IMR-90 (cell line): ENCODE measurements at regions not wholly inside any gene's neighbourhood (a gene's known extent, or its start where the extent isn't known, plus 50 kb on each side); places are given as distances from the start of the nearest gene placed in this dataset.

Experiments used
- ATAC-seq: fragments of 200-7000 bp; cut with Tn5 transposase; 2 replicates; pipeline ENCODE4 v1.9.1; 2020; ENCODE audit warnings: low read depth, mild to moderate bottlenecking, moderate library complexity
- BruUV-seq: library from RNA; stranded (reverse); fragments of 400-500 nt; replicated peaks from 2 replicates; lab custom pipeline; 2021; lab: Mats Ljungman, UMichigan
- CTCF ChIA-PET: fragments of 300-600 bp; formaldehyde crosslinking; extraction: SDS; loops from one replicate; lab custom pipeline; 2021; ENCODE audit warnings: antibody characterized with exemption; lab: Yijun Ruan, JAX
- POLR2A ChIA-PET: fragments of 300-600 bp; sonication (Branson Sonifier 250); formaldehyde crosslinking; loops from one replicate; lab custom pipeline; 2022; ENCODE audit warnings: antibody characterized with exemption; ENCODE audit not compliant: unreplicated experiment; lab: Charles Lee
- DNase-seq: peaks from one replicate; pipeline ENCODE4 v3.0.0; 2013
- H2AFZ ChIP-seq: replicated peaks from 2 replicates; pipeline ENCODE3; 2013; ENCODE audit warnings: low read length, mild to moderate bottlenecking; ENCODE audit not compliant: poor library complexity
- H2AK5ac ChIP-seq: 2 replicates; pipeline ENCODE4 v1.6.1; 2013; ENCODE audit warnings: low read depth, low read length, inconsistent platforms
- H2AK9ac ChIP-seq: replicated peaks from 2 replicates; pipeline ENCODE3; 2013; ENCODE audit warnings: mild to moderate bottlenecking, low read depth, low read length, moderate library complexity; ENCODE audit not compliant: poor library complexity
- H2BK120ac ChIP-seq: 2 replicates; pipeline ENCODE4 v1.6.1; 2013; ENCODE audit warnings: low read depth, low read length, inconsistent platforms
- H2BK15ac ChIP-seq: 3 replicates; pipeline ENCODE4 v1.6.1; 2013; ENCODE audit warnings: low read depth, low read length, inconsistent platforms
- H2BK20ac ChIP-seq: 2 replicates; pipeline ENCODE4 v1.6.1; 2013; ENCODE audit warnings: low read depth, mild to moderate bottlenecking, inconsistent platforms, low read length, moderate library complexity
- H2BK5ac ChIP-seq: 2 replicates; pipeline ENCODE4 v1.6.1; 2013; ENCODE audit warnings: mild to moderate bottlenecking, low read depth, low read length, inconsistent platforms; ENCODE audit not compliant: poor library complexity, severe bottlenecking
- H3K14ac ChIP-seq: replicated peaks from 2 replicates; pipeline ENCODE4 v1.6.1; 2013; ENCODE audit warnings: low read depth, low read length, inconsistent platforms
- H3K18ac ChIP-seq: 2 replicates; pipeline ENCODE4 v1.6.1; 2013; ENCODE audit warnings: low read depth, low read length, control low read depth
- H3K23ac ChIP-seq: 2 replicates; pipeline ENCODE4 v1.6.1; 2013; ENCODE audit warnings: low read depth, low read length, inconsistent platforms
- H3K27ac ChIP-seq: 2 replicates; pipeline ENCODE4 v1.5.1; 2013; ENCODE audit warnings: mild to moderate bottlenecking, control low read depth, low read length; ENCODE audit not compliant: insufficient read depth
- H3K27me3 ChIP-seq: 2 replicates; pipeline ENCODE4 v1.6.1; 2013; ENCODE audit warnings: low read length; ENCODE audit not compliant: control insufficient read depth, insufficient read depth
- H3K36me3 ChIP-seq: 2 replicates; pipeline ENCODE4 v1.6.1; 2013; ENCODE audit warnings: low read length, mixed read lengths; ENCODE audit not compliant: control insufficient read depth, insufficient read depth
- H3K4ac ChIP-seq: 2 replicates; pipeline ENCODE4 v1.6.1; 2013; ENCODE audit warnings: low read depth, low read length, inconsistent platforms
- H3K4me1 ChIP-seq: 2 replicates; pipeline ENCODE4 v1.6.1; 2013; ENCODE audit warnings: low read length, mixed read lengths; ENCODE audit not compliant: control insufficient read depth, insufficient read depth
- H3K4me2 ChIP-seq: 2 replicates; pipeline ENCODE4 v1.6.1; 2013; ENCODE audit warnings: low read depth, mild to moderate bottlenecking, control low read depth, low read length, moderate library complexity
- H3K4me3 ChIP-seq: 2 replicates; pipeline ENCODE4 v1.5.1; 2013; ENCODE audit warnings: low read depth, mild to moderate bottlenecking, control low read depth, low read length, moderate library complexity; ENCODE audit not compliant: insufficient read depth
- H3K56ac ChIP-seq: 2 replicates; pipeline ENCODE4 v1.6.1; 2013; ENCODE audit warnings: low read length, inconsistent platforms; ENCODE audit not compliant: insufficient read depth; ENCODE audit errors: extremely low read depth
- H3K79me1 ChIP-seq, 2 experiments: 2 replicates each; pipeline ENCODE4 v1.6.1; 2013; ENCODE audit warnings: low read length in 2 of 2, inconsistent platforms in 1 of 2, low read depth in 1 of 2
- H3K9ac ChIP-seq: 2 replicates; pipeline ENCODE4 v1.6.1; 2013; ENCODE audit warnings: low read depth, low read length, control low read depth
- H3K9me1 ChIP-seq: 2 replicates; pipeline ENCODE4 v1.6.1; 2013; ENCODE audit warnings: low read length, inconsistent platforms; ENCODE audit not compliant: insufficient read depth
- H3K9me3 ChIP-seq: 2 replicates; pipeline ENCODE4 v1.6.1; 2013; ENCODE audit warnings: low read length; ENCODE audit not compliant: control insufficient read depth, insufficient read depth
- H4K20me1 ChIP-seq: 2 replicates; pipeline ENCODE4 v1.6.1; 2013; ENCODE audit warnings: low read length, inconsistent platforms; ENCODE audit not compliant: insufficient read depth
- H4K5ac ChIP-seq: 2 replicates; pipeline ENCODE4 v1.6.1; 2013; ENCODE audit warnings: mild to moderate bottlenecking, low read depth, low read length, control low read depth
- H4K8ac ChIP-seq, 2 experiments: 2 replicates each; pipeline ENCODE4 v1.6.1; 2013; ENCODE audit warnings: low read depth in 2 of 2, low read length in 2 of 2, control low read depth in 1 of 2, inconsistent platforms in 1 of 2
- H4K91ac ChIP-seq: 2 replicates; pipeline ENCODE4 v1.6.1; 2013; ENCODE audit warnings: low read depth, low read length, inconsistent platforms; ENCODE audit not compliant: insufficient read depth
- BHLHE40 ChIP-seq: fragments of 150-350 bp; IDR thresholded peaks from 2 replicates; pipeline ENCODE4 v1.6.1; 2016; ENCODE audit warnings: mild to moderate bottlenecking, low read depth, low read length
- CEBPB ChIP-seq: IDR thresholded peaks from 2 replicates; pipeline ENCODE4 v1.6.1; 2012; ENCODE audit warnings: low read depth, low read length, improper control_type of control experiment
- CHD1 ChIP-seq: IDR thresholded peaks from 2 replicates; pipeline ENCODE4 v1.6.1; 2012; ENCODE audit warnings: low read depth, low read length, improper control_type of control experiment
- CTCF ChIP-seq: conservative IDR thresholded peaks from 2 replicates; pipeline ENCODE4 v1.5.1; 2012; ENCODE audit warnings: mild to moderate bottlenecking, low read depth, low read length, improper control_type of control experiment
- ELK1 ChIP-seq: fragments of 150-350 bp; IDR thresholded peaks from 2 replicates; pipeline ENCODE4 v1.6.1; 2016; ENCODE audit warnings: low read depth, mild to moderate bottlenecking, low read length, moderate library complexity, borderline replicate concordance
- FOS ChIP-seq: fragments of 150-350 bp; IDR thresholded peaks from 2 replicates; pipeline ENCODE4 v1.6.1; 2016; ENCODE audit warnings: low read depth, low read length
- MAFK ChIP-seq: IDR thresholded peaks from 2 replicates; pipeline ENCODE4 v1.6.1; 2012; ENCODE audit warnings: low read depth, low read length, improper control_type of control experiment
- POLR2A ChIP-seq: IDR thresholded peaks from 2 replicates; pipeline ENCODE4 v1.6.1; 2012; ENCODE audit warnings: mild to moderate bottlenecking, low read depth, low read length
- RAD21 ChIP-seq: IDR thresholded peaks from 2 replicates; pipeline ENCODE4 v1.6.1; 2012; ENCODE audit warnings: low read length, improper control_type of control experiment
- RCOR1 ChIP-seq: IDR thresholded peaks from 2 replicates; pipeline ENCODE4 v1.6.1; 2012; ENCODE audit warnings: mild to moderate bottlenecking, low read length, improper control_type of control experiment; ENCODE audit not compliant: insufficient replicate concordance
- SMC3 ChIP-seq: fragments of 150-350 bp; IDR thresholded peaks from 2 replicates; pipeline ENCODE4 v1.6.1; 2016; ENCODE audit warnings: low read depth, mild to moderate bottlenecking, antibody characterized with exemption, low read length, moderate library complexity
- USF2 ChIP-seq: fragments of 150-350 bp; IDR thresholded peaks from 2 replicates; pipeline ENCODE4 v1.6.1; 2017; ENCODE audit warnings: mild to moderate bottlenecking, antibody characterized with exemption, low read length, low read depth
- WGBS, 2 experiments: methylation state at CpG; one replicate each; pipeline versions ENCODE4 v1.1.5 to v1.1.7; 2013; ENCODE audit warnings: missing lambda C conversion rate in 2 of 2; ENCODE audit not compliant: insufficient read length in 1 of 2; ENCODE audit errors: extremely low coverage in 2 of 2; 5-methylcytosine and 5-hydroxymethylcytosine counted together
- dilution Hi-C: fragments of 300-500 bp; cut with HindIII; formaldehyde crosslinking; loops from one replicate; pipeline ENCODE4 v1.14.3; 2018; ENCODE audit warnings: low sequenced_read_pairs; ENCODE audit not compliant: unreplicated experiment
- in situ Hi-C: fragments of 300-500 bp; cut with MboI; formaldehyde crosslinking; loops from 3 replicates; pipeline ENCODE4 v1.14.3; 2019; ENCODE audit warnings: low sequenced_read_pairs, inconsistent platforms, mixed read lengths
- intact Hi-C: fragments of 100-400 bp; cut with micrococcal nuclease; formaldehyde crosslinking; loops from 2 replicates; pipeline ENCODE4 v1.10.0; 2022

- no peak overlapping the region for H4K8ac ChIP-seq
- H3K14ac ChIP-seq, result no peak overlapping the region
- DNase-seq (no peak), ATAC-seq (no peak)
- ChIA-PET POLR2A (no interaction called here), CTCF (no interaction called here)
- H2BK5ac ChIP-seq, result no peak overlapping the region
- no peak overlapping the region for H3K4me3 ChIP-seq
- no peaks in the 10 kb centered on the region for H3K79me1 ChIP-seq
- H3K56ac ChIP-seq, result no peak overlapping the region
- no peaks in the 10 kb centered on the region for H3K27me3 ChIP-seq
- H3K27ac ChIP-seq, result no peak overlapping the region
- H2BK15ac ChIP-seq, result no peak overlapping the region
- no peak overlapping the region for H3K18ac ChIP-seq
- no peaks in the 10 kb centered on the region for H3K9me1 ChIP-seq
- BruUV-seq, result no TSS peak
- H4K20me1 ChIP-seq, result no peaks in the 10 kb centered on the region
- no peaks in the 10 kb centered on the region for H3K9me3 ChIP-seq
- WGBS, 2 experiments, result 60% methylated on average over 1 of the region's 2 CpGs; no CpG with 5 or more reads in 1 of the 2 experiments
- in situ Hi-C loops, result no loop called here
- no peak overlapping the region for H4K91ac ChIP-seq
- H2AK5ac ChIP-seq, result no peak overlapping the region
- no peak overlapping the region for H4K5ac ChIP-seq
- no peak overlapping the region for H3K4me2 ChIP-seq
- dilution Hi-C loops, result no loop called here
- no peak overlapping the region for H3K4ac ChIP-seq
- no peak overlapping the region for H2AFZ ChIP-seq
- no peak overlapping the region for H2BK120ac ChIP-seq
- H3K4me1 ChIP-seq, result no peaks in the 10 kb centered on the region
- no peak overlapping the region for H3K23ac ChIP-seq
- TF ChIP-seq CEBPB, result no peak
- no peak for TF ChIP-seq POLR2A
- no peak for TF ChIP-seq RCOR1
- TF ChIP-seq ELK1, result no peak
- no peak for TF ChIP-seq RAD21
- TF ChIP-seq MAFK, result no peak
- no peak for TF ChIP-seq CHD1
- no peak for TF ChIP-seq USF2
- TF ChIP-seq SMC3, result no peak
- no peak for TF ChIP-seq CTCF
- no peak for TF ChIP-seq BHLHE40
- TF ChIP-seq FOS, result no peak
- H2AK9ac ChIP-seq, result no peak overlapping the region
- intact Hi-C loops, result no loop called here
- H3K36me3 ChIP-seq, result no peaks in the 10 kb centered on the region
- H2BK20ac ChIP-seq, result no peak overlapping the region
- no peak overlapping the region for H3K9ac ChIP-seq
Measured at GRCh38 chr1:79693441-79694114, 687.0 kb upstream of the ADGRL4 start.
